Fibroblast of gingiva (primary cell): ENCODE measurements at regions not wholly inside any gene's neighbourhood (a gene's known extent, or its start where the extent isn't known, plus 50 kb on each side); places are given as distances from the start of the nearest gene placed in this dataset.
A peak's percentile ranks its signal among the peaks of the same experiment; 100 is the strongest.
"Not testable (repeated sequence)": the region's sequence is repeated elsewhere in the genome, so short reads cannot be mapped to it uniquely, and the experiment has no call there.

Source experiments
- DNase-seq: peaks from one replicate; pipeline ENCODE4 v3.0.0-alpha.2; 2011; ENCODE audit warnings: low read depth

- no peak for DNase-seq
These were observed 424.0 kb upstream of the ZNF462 start for GRCh38 chr9:106438928-106439327.

GRCh38 chr9:106441283-106441682 is 421.7 kb upstream of the ZNF462 start:
- no peak for DNase-seq

GRCh38 chr9:106443520-106443919 is 419.4 kb upstream of the ZNF462 start:
- no peak for DNase-seq

GRCh38 chr9:106445107-106445506 is 417.9 kb upstream of the ZNF462 start:
- no peak for DNase-seq

- DNase-seq, result no peak
These were observed 413.5 kb upstream of the ZNF462 start for GRCh38 chr9:106449336-106449927.

GRCh38 chr9:106450549-106450948 is 412.4 kb upstream of the ZNF462 start:
- DNase-seq, result no peak

- DNase-seq, result no peak
These were observed 411.7 kb upstream of the ZNF462 start for GRCh38 chr9:106451223-106451622.

- no peak for DNase-seq
These were observed 406.4 kb upstream of the ZNF462 start for GRCh38 chr9:106456581-106456980.

- no peak for DNase-seq
These were observed 395.7 kb upstream of the ZNF462 start for GRCh38 chr9:106467113-106467864.

- DNase-seq, result no peak
These were observed 395.2 kb upstream of the ZNF462 start for GRCh38 chr9:106467865-106468164.

- no peak for DNase-seq
These were observed 394.5 kb upstream of the ZNF462 start for GRCh38 chr9:106468431-106468830.

GRCh38 chr9:106478312-106478711 is 384.7 kb upstream of the ZNF462 start:
- no peak for DNase-seq

- DNase-seq, result no peak
These were observed 384.2 kb upstream of the ZNF462 start for GRCh38 chr9:106478727-106479126.

GRCh38 chr9:106479679-106480078 is 383.3 kb upstream of the ZNF462 start:
- DNase-seq, result peak; percentile 3

- no peak for DNase-seq
These were observed 381.9 kb upstream of the ZNF462 start for GRCh38 chr9:106481013-106481609.

- DNase-seq, result no peak
These were observed 380.2 kb upstream of the ZNF462 start for GRCh38 chr9:106482733-106483132.

GRCh38 chr9:106486685-106487084 is 376.3 kb upstream of the ZNF462 start:
- DNase-seq, result no peak

GRCh38 chr9:106487266-106487665 is 375.7 kb upstream of the ZNF462 start:
- DNase-seq, result no peak

GRCh38 chr9:106492126-106492525 is 370.8 kb upstream of the ZNF462 start:
- DNase-seq, result not testable (repeated sequence)

GRCh38 chr9:106500171-106500570 is 362.8 kb upstream of the ZNF462 start:
- no peak for DNase-seq

GRCh38 chr9:106501210-106501609 is 361.8 kb upstream of the ZNF462 start:
- DNase-seq, result not testable (repeated sequence)

- DNase-seq, result no peak
These were observed 360.0 kb upstream of the ZNF462 start for GRCh38 chr9:106502930-106503329.

- no peak for DNase-seq
These were observed 359.2 kb upstream of the ZNF462 start for GRCh38 chr9:106503759-106504158.
